GM19467 (cell line): ENCODE measurements at regions not wholly inside any gene's neighbourhood (a gene's known extent, or its start where the extent isn't known, plus 50 kb on each side); places are given as distances from the start of the nearest gene placed in this dataset.
"Not testable (repeated sequence)": the region's sequence is repeated elsewhere in the genome, so short reads cannot be mapped to it uniquely, and the experiment has no call there.

Source experiments
- ATAC-seq: cut with Tn5 transposase; IDR thresholded peaks from one replicate; pipeline ENCODE4 v1.9.1; 2021; ENCODE audit warnings: mild to moderate bottlenecking, moderate library complexity; ENCODE audit not compliant: unreplicated experiment

DNA sequence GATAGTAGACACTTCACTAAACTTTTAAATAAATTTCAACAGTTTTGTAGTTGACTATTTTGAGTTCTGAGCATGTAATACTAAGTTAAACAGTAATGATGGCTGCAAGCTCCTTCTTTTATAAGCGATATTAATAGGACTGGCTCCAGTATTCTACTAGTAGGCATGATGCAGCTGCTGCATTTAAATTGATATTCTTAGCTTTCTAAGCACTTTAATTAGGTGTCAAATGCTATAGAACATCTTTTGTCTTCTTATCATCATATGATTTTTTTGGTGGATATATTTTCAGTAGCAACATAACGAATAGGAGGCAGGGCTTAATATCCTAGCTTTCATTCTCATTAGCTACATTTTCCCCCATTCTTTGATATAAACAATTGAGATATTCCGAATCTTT, 141.1 kb downstream of the FBXO4 start:
- ATAC-seq: no peak

DNA sequence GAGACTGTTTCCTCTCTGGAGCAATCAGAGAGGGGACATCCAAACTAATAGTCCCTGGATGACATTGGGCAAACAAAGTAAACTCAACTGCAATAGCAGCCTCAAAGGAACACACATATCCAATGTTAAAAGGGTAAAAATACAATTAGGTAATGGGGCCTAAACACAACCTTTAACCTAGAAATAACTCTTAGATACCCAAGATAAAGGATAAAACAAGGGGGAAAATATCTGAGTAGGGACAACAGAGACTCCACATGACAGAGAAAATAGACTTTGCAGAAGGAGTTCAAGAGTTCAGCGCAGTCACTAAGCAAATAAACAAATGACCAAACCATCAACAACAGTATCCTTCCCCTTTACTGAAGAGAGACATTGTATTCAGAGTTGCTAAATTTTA, 149.3 kb downstream of the FBXO4 start:
- no peak for ATAC-seq

DNA sequence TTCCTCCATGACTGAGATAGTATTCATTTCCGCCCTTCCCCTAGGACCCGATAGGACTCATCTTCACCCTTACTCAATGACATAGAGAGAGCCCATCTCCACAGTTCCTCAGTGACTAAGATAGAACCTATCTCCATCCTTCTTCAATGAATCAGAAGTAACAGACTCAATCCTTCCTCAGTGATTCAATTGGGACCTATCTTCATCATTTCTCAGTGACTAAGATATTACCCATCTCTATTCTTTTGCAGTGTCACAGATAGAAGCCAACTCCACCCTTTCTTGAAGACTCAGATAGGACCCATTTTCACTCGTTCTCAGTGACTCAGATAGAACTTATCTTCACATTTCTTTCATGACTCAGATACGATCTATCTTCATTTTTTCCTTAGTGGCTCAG, 164.6 kb downstream of the FBXO4 start:
- ATAC-seq: no peak

DNA sequence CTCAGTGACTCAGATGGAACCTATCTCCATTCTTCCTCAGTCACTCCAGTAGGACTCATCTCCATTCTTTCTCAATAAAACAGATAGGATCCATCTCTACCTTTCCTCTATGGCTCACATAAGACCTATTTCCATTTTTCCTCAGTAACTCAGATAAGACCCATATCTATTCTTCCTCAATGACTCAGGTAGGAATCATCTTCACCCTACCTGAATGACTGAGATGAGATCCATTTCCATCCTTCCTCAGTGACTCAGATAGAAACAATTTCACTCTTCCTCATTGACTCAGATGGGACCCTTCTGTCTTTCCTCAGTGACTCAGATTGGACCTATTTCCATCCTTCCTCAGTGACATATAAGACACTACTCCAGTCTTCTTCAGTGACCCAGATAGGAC, 165.1 kb downstream of the FBXO4 start:
- ATAC-seq: no peak

DNA sequence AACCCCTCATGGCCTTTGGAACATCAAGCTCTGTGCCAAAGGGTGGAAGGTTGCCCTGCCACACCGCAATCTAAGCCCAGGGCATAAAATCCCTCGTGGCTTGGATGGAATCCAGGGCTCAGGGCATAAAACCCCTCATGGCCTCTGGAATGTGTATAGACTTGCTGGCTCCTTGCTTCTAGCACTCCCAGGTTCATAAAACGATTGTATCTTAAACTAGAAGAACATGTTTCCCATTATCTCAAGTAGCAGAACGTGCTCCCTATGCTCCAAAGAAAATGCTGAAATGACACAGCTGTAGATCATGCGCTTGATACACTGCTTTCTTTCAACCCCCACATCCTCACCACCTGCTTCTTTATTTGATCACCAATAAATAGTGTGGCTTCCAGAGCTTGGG, 174.8 kb downstream of the FBXO4 start:
- ATAC-seq: not testable (repeated sequence)

DNA sequence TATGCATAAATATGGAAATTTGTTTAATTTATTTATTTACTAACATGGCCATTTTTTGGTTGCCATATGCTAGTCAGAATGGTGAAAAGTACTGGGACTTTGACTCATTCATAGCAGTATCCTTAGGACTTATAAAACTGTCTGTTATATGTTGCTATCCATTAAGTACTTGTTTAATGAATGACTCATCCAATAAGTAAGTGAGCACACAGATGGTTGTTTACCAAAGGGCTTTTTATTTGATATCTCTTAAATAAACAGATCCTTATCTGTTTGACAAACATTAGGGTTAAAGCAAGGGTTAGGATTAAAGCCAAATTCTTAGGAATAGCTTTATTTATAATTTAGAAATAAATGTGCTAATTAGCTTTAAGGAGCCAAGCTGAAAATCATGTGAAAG, 183.4 kb downstream of the FBXO4 start:
- no peak for ATAC-seq

DNA sequence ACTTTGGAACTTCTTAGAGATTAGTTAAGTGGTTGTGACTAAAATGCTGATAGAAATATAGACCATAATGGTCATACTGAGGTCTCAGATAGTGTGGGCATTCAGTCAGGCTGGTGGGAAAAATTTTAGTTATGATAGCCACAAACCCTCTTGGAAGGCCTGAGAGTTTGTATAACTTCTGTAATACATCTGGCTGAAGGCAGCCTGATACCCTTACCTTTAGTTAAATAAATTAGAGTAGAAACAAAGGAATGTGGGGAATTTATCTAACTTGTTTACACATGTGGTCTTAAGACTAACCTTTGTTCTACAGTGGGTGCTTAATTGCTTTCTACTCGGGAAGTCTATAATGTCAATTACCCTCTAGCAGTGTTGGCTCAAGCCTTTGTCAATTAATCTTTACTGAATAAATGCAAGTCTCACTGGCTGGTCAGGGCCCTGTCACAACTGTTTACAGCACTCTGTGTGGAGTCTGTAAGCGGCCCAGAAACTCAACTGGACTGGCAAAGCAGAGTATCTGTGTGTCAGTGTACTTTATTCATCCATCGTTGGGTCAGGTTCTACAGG, 184.0 kb downstream of the FBXO4 start:
- ATAC-seq: no peak

DNA sequence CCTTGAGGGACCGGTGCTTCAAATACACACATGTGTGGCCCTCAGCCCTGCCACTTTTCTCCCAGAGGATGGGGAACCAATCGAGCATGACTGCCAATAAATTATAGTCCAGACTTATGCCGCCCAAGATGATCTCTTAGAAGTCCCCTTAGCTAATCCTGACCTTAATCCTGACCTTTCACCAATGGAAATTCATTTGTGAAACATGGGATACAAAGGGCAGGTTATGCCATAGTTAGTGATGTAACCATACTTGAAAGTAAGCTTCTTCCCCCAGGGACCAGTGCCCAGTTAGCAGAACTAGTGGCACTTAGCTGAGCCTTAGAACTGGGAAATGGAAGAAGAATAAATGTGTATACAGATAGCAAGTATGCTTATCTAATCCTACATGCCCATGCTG, 190.6 kb downstream of the FBXO4 start:
- not testable (repeated sequence) for ATAC-seq

DNA sequence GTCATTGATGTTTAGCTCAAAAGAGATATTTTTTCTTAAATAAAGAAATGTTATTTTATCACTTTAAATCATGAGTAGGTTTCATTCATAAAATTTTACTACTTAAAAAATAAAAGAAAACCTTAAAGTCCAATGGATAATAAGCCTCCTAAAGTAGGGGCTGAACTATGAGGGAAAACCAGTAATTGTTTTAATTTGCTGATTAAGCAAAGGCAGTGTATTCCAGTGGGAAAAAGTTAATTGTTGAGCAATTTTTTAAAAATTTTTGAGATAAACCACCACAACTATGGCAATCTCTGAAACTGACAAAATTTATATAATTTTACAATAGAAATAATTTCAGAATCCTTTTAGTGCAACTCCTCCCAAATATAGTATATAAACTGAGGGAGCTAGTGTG, 195.0 kb downstream of the FBXO4 start:
- ATAC-seq: no peak

DNA sequence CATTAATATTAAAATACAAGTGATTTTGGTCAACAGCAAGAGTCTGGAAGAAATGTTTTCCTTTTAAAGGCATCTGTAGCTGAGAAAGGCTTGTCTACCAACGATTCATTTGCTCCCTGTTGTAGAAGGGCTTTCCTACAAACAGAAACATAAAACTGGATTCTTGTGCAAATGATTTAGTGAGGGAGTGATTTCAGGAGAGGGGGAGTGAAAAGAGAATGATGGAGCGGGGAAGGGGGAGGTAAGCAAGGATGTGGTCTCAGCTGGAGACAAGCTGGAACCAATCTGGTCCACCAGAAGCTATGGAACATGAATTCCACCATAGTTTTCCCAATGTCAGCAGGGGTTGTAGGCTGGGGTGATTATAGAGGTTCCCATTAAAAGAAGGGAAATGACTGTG, 196.3 kb downstream of the FBXO4 start:
- no peak for ATAC-seq

DNA sequence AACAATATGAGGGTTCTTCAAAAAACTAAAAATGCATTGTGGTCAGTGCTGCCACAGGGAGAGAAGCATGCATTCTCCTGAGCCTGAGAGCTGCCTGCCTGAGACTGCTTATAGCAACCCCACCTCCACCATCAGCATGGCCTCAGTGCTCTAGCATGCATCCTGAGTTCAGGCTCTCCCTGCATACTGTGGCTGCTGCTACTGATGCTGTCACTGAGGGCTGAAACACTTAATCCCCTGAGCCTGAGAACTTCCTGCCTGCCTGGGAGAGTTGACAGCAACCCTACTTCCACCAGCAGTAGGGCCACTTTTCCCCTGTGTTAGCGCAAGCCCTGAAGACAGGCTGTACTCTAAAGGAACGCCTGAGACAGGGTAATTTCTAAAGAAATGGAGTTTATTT, 206.0 kb downstream of the FBXO4 start:
- ATAC-seq: no peak

DNA sequence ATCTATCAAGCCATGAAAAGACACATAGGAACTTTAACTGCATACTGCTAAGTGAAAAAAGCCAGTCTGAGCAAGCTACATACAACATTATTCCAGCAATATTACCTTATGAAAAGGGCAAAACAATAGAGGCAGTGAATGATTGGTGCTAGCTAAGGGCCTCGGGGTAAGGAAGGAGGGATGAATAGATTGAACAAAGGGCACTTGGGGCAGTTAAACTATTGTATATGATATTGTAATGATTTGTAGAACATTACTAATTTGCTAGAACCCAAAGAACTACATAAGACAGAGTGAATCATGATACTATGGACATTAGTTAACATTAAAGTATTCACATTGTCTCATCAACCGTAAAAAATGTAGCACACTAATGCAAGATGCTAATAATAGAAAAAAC, 218.3 kb downstream of the FBXO4 start:
- ATAC-seq: no peak

DNA sequence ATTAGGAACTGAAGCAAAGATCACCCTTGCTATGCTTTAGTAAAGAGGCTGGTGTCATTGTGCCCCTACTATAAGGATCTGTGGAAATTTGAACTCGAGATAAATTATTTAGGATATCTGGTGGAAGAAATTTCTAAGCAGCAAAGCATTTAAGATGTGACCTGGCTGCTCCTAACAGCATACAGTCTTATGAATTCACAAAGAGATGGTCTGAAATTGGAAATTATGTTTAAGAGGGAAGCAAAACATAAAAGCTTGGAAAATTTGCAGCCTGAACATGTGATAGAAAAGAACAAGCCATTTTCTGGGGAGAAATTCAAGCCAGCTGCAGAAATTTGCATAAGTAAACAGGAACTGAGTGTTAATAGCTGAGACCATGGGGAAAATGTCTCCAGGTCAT, 223.7 kb downstream of the FBXO4 start:
- no peak for ATAC-seq

DNA sequence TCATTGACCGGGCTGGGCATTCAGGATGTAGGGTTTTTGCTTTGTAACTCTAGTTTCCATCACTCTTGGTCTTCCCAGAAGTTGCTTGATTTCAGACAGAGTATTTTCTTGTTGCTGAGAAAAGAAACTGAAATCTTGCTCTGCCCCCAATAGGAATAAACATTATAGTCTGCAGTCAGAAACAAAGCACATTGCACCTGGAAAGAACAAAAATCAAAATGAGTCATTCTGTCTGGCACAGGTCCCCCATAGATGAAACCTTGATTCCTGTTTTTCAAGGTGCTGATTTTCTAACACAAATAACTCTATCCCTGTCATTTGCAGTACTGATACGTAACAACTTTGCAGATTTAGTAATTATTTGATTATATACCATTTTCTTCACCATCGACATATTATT, 232.1 kb downstream of the FBXO4 start:
- no peak for ATAC-seq

DNA sequence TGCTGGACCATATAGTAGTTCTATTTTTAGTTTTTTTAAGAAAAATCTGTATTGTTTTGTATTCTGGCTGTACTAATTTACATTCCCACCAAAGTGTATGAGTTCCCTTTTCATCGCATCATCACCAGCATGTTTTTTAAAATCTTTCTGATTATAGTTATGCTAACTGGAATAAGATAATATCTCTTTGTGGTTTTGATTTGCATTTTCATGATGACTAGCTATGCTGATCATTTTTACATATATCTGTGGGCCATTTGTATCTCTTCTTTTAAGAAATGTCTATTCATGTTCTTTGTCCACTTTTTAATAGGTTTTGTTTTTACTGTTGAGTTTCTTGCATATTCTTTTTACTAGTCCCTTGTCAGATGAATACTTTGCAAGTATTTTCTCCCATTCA, 238.0 kb downstream of the FBXO4 start:
- ATAC-seq: no peak

DNA sequence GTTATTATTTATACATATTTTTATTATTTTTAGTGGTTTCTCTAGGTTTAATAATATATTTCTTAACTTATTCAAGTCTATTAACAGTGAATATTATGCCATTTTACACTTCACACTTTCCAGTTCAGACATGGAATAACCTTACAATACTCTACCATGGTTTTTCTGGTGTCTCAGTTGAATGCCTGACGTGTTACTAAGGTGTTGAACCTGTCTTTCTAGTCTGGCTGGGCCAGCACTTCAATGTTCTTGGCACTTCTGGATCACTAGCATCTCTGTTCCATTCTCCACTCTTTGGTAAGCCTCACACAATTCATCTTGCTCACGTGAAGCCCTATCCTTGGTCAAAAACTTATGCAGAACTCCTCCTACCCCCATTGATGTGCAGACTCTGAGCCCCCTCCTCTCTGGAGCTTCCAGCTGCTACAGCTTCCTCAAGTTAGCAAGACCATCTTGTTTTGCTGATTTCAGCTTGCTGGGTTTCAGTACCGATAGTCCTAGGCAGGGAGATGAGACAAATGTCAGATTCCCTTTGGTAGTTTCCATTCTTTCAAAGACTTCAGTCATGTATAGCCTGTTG, 243.1 kb downstream of the FBXO4 start:
- ATAC-seq: no peak

DNA sequence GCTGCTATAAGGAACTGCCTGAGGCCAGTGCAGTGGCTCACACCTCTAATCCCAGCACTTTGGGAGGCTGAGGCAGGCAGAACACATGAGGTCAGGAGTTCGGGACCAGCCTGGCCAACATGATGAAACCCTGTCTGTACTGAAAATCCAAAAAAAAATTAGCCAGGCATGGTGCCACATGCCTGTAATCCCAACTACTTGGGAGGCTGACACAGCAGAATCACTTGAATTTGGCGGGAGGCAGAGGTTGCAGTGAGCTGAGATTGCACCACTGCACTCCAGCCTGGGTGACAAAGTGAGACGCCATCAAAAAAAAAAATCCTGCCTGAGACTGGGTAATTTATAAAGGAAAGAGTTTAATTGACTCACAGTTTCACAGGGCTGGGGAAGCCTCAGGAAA, 247.1 kb upstream of the GHR start:
- ATAC-seq: not testable (repeated sequence)

DNA sequence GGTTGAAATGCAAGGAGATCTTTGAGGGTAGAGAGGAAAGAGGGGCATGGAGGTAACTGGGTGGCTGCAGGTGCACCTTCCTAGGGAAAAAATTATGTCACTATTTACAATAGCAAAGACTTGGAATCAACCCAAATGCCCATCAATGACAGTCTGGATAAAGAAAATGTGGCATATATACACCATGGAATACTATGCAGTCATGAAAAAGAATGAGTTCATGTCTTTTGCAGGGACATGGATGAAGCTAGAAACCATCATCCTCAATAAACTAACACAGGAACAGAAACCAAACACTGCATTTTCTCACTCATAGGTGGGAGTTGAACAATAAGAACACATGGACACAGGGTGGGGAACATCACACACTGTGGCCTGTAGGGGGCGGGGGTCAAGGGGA, 243.4 kb upstream of the GHR start:
- not testable (repeated sequence) for ATAC-seq

DNA sequence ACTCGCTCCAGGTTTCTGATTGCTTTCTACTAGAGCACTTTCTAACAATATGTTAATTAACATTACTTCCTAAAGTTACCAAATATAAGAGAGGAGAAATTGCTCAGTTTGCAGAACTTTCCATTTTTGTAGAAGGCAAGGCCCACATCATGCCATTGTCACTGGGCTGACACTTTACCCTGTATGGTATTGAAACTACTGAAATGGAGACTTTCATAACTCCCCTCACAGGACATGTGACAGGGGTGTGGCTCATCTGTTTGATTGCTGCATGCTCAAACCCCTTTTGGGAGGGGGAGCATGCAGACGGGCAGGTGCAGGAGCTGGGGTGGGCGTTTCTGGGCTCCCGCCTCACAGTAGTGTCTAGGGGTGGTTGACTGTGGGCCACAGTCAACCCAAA, 206.3 kb upstream of the GHR start:
- no peak for ATAC-seq

DNA sequence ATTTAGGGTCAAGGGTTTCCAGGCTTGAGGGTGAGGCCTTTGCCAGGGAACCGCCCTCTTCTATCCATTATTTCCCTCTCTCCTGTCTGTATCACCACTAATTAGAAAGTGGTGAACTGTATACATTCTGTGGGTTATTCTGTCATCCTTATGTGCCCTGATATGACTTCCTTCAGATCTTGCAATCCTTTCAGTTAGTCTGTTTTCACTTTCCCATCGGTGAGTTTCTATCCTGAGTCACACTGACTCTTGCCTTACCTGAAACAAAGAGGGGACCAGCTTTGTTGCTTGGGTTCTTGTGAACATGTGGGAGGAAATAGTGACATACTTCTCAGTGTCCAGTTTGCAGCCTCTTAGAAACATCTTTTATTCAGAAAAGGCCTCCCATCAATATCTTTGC, 205.4 kb upstream of the GHR start:
- no peak for ATAC-seq

DNA sequence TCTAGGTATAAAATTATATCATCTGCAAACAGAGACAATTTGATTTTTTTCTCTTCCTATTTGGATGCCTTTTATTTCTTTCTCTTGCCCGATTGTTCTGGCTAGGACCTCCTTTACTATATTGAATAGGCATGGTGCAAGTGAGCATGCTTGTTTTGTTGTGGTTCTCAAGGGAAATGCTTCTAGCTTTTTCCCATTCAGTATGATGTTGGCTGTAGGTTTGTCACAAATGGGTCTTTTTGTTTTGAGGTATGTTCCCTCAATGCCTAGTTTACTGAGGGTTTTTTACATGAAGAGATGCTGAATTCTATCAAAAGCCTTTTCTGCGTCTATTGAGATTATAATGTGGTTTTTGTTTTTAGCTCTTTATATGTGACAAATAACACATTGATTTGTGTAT, 198.2 kb upstream of the GHR start:
- ATAC-seq: no peak

DNA sequence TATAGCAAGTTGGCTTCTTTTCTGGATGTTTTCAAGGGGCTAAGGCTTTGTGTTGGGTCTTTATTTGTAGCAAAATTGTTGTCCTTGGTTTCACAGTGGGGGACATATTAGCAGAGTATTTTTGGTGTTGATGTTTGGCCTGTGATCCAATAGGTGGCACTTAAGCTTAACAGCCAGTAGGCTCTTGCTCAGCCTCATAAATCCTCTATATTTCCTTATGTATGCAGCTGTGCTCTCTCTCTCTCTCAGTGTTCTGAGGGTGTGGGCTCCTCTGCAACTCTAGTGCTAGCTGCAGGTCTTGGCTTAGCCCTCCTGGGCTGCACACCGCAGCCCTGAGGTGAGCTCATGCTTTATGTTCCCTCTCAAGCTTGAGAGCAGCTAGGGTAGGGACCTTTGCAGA, 195.0 kb upstream of the GHR start:
- ATAC-seq: no peak

DNA sequence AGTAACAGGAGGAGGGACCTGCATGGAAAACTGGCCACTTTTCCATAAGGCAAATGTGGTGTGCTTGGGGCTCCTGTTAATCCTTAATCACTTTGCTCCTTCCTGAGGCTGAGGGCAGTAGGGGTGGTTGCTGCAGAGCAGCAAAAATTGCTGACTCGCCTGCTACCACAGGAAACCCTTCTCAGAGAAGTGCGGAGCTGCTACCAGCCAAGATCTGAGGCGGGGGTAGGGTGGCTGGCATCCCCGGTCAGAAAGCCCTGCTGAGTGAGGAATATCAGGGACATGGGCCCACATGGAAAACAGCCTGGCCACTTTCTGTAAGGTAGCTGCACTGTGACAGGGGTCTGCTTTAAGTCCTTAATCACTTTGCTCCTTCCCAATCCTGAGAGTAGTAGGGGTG, 192.4 kb upstream of the GHR start:
- ATAC-seq: no peak
